HG02571 (cell line): ENCODE measurements at regions not wholly inside any gene's neighbourhood (a gene's known extent, or its start where the extent isn't known, plus 50 kb on each side); places are given as distances from the start of the nearest gene placed in this dataset.

Experiments used
- ATAC-seq: cut with Tn5 transposase; IDR thresholded peaks from one replicate; pipeline ENCODE4 v1.9.1; 2021; ENCODE audit warnings: mild to moderate bottlenecking, moderate library complexity; ENCODE audit not compliant: unreplicated experiment

DNA sequence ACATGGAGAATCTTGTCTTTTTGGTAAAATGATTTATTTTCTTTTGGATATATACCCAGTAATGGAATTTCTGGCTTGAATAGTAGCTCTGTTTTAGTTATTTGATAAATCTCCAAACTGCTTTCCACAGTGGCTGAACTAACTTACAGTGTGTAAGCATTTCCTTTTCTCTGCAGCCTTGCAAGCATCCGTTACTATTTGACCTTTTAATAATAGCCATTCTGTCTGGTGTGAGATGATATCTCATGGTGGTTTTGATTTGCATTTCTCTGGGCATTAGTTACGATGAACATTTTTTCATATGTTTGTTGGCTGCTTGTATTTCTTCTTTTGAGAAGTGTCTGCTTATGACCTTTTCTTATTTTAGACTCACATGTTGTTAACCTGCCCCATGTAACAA is 190.2 kb downstream of the GALR1 start:
- no peak for ATAC-seq

DNA sequence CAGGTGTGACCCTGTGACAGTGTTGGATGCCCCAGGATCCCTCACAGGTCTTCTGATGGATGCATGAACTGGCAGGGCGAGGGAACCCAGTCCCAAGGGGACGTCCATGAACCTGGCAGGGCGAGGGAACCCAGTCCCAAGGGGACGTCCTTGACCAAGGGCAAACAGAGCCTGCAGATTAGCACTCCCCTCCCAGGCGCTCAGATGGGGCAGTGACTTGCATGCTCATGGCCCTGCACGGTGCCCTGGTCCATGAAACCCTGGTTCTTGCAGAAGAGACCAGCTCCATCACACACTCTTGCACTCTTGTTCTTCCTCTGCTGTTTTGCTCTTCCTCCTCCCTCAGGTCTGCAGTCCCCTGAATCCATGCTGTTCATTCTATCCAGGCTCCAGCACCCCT is 192.7 kb downstream of the GALR1 start:
- no peak for ATAC-seq

DNA sequence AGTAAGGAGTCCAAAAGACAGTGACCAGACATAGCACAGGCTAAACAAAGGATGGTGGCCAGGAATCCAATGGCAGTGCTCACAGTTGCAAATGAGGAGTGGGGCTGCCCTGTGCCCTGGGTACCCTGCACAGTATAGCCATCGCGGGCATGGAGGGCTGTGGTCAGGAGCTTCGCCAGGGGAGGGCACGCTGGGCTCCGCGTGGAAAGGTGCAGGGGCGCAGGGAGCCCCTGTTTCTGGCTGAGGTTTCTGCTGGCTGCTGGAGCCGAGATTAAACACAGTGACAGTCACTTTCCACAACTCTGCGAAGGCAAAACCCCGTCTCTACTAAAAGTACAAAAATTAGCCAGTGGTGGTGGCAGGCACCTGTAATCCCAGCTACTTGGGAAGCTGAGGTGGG is 194.7 kb downstream of the GALR1 start:
- ATAC-seq, result no peak

DNA sequence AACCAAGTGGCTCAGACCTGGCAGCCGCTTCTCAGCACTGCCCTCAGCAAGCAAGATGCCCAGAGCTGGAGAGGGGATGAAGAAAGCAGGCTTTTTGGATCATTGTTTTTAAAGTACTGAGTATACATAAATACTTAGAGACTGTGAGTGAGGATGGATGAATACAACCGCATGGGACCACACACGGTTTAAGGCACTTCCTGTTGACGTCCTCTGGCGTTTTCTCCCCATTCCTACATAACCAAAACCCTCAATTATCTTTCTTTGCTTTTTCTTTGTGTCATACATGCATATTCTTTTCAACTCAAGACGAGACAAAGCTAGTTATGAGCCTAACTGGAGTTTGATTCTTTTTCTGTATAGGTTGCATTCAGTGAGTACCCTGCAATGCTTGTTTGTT is 198.4 kb downstream of the GALR1 start:
- ATAC-seq, result no peak

DNA sequence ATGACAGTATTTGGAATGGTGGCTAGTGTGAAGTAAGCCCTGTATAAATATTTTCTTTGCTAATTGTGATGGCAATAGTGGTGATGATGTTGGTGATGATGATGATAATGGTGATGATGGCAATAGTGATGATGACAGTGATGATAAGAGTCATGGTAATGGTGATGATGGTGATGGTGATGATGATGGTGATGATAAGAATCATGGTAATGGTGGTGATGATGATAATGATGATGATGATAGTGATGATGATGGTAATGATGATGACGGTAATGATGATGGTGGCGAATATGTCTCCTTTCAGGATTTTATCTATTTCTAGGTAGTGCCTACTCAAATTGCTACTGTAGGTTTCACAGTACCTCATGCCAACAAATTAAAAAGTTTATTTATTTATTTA is 205.4 kb downstream of the GALR1 start:
- no peak for ATAC-seq

DNA sequence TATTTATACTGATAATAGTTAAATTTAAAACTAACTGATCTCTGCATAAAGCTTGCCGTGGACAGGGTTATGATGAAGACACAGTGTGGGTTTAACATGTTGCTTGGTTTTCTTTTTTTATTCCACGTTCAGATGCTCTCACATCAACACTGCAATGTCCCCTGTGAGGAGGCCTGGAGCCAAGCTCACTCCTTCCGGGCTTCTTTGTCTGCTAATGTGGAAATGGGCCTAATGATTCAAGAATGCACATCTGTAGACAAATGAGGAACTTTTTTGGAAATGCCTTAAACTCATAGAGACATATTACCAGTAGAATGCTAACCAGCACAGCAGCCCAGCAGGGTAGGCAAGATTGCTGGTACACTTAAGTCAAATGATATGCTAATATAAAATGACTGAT is 208.0 kb downstream of the GALR1 start:
- ATAC-seq, result no peak

DNA sequence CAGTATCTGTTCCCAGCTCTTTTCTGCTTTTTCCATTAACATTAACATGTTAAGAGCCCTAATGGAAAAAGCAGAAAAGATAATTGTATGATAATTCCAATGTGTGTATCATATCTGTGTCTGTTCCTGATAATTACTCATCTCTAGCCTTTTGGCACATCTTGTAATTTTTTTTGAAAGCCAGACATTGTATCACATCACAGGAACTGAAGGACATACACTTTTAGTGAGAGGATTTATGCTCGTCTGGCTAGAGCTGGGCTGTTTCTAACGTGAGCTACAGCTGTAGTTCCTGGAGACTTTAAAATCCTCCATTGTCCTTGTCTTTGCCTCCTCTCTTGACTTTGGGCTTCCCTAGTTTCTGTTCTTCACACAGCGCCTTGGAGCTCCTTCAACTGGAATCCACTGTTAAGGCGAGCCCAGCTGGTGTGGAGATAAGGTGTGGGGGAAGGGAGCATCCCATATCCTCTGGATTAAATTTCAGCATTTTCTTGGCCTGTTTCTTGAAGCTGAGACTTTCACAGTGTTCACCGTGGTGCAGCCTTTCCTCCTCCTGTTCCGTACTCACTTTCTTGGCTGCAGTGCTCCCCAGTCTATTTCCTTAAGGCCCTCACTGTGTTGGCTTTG is 211.5 kb downstream of the GALR1 start:
- no peak for ATAC-seq

DNA sequence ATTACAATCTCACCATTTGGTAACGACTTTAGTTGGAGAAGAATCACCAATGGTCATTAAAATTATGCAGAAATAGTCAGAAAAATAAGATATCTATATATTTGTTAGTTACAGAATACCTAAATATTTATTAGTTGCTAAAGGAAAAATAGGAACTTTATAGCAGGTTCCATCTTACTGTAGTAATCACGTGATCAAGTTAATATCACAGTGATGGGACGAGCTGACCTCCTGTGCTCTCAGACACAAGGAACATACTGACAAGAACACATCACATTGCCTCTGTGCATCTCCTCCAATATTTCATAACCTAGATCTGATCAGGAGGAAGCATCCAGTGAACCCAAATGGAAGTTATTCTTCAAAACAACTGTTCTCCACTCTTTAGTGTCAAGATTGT is 215.3 kb downstream of the GALR1 start:
- no peak for ATAC-seq

DNA sequence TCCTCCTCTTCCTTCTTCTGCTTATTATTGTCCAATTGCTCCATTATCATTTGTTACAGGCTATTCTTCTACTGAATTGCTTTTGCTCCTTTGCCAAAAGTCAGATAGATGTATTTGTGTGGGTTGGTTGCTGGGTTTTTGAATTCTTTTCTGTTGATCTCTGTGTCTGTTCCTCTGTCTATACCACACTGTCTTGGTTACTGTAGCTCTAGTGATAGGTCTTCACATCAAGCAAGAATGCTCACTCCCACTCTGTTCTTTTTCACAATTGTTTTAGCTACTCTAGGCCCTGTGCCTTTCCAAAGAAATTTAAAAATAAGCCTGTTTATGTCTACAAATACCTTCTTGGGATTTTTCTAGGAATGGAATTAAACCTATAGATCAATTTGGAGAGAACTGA is 217.2 kb downstream of the GALR1 start:
- ATAC-seq, result no peak

DNA sequence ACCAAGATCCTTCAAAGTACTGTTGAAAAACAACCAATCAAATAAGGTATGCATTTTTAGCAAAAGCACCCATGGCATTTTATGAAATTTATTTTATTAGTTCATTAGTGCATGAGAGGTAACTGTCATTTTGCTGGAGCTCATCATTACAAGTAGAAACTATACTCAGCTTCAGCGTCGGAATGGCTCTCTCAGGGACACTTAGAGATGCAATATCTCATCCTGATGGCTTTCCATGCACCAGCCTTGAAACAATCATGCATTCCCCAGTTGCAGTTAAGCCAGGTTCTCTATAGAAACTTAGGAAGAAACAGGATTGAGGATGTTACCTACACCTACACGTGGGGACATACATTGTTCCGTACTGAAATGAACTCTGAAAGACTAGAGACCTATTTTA is 219.5 kb downstream of the GALR1 start:
- ATAC-seq, result no peak

DNA sequence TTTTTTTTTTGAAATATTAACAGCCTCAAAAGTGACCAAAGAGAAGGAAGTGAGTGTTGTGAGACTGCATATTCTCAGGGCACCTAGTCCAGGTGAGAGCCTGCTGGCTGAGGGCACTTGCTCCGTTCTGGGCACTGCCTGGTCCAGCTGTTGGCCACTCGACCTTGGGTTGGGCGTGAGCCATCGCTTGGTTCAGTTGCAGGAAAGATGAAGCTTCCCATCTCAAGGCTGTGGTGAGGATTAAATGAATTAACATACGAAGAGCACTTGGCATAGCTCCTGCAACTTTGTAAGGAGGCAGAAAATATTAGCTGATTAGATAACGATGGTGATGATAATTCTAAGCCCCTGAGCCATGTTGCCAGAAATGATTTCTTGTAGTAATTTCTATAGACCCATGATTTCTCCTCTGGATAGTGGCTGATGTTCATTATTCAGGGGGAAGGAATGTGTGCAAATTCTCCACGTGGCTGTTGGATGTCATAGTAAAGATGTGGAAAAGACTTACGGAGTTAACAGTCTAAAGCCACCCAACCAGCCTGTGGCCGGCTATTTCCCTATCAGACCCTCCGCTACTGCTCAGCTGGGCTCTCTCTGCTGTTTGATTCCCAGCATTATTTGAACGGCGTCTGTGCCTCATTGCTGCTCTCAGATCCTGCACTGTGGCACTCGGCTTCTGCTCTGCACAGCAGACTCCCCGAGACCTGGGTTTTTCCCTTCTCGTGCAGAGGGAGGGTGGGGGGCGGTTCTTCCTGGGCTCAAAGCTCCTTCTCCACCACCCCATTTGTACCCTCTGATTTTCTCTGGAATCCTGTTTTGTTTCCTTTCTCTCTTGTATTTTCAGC is 221.1 kb downstream of the GALR1 start:
- ATAC-seq, result no peak

DNA sequence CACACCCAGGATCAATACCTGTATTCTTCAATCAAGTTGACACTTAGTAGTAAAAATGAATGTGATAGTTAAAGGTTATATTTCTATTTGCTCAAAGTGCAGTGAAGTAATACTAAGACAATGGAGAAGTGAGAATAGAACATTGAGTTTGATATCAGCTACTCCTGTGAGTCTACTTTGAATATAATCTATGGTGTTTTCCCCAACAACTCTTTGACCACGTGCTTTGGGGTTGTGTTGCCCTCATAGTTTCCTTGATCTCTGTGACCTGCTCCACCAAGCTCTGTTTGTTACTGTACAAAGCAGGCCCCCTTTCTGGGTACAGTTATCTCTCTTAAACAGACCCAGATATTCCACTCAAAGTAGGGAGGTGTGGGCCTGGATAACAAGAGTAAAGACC is 222.9 kb downstream of the GALR1 start:
- no peak for ATAC-seq

DNA sequence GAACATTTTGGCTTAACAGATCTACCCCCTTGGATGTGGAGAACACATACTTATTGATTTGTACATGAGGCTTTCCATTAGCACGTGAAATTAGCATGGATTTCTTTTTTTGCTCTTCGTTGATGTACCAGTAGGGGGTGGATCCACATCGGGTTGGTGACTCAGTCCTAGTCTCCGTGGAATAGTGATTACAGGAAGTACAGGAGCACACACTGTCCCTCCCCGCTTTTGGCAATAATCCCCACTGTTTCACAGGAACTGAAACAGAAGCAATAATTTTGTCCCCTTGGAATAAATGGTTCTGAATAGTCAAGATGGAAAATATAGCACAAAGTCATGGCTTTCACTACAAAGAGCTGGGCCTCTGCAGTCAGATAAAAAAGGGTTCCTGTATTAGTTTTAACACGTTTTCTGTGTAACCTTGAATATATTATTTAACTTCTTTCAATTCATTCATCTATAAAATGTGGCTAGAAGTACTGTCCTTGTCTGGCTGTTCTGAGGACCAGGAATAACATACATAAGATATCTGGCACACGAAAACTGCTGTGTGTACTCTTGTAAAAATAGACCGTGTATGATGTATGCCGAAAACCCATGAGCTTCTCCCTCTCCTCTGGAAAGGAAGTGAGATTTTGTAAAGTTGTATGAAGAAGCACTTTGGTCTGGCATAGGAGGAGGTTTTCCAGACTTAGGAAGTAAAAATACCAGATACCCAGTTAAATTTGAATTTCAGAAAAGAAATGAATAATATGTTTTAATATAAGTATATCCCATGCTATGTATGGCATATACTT is 229.2 kb downstream of the GALR1 start:
- ATAC-seq, result no peak

DNA sequence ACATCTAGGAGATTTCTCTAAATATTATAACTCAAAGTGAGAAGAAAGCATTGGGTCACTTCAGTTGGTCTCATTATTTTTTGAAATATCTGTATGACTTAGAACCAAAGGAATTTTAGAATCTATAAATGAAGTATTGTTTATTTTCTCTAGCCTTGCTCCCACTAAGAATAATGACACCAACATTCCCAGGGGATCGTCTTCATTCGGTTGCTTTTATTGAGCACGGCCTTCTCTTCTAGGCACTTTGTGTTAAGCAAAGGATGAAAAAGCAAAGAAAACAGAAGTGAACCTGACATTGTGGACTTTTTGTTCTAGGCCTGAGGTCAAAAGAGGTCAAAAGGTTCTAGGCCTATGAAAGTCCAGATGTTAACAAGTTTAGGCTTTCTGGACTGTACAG is 231.9 kb downstream of the GALR1 start:
- no peak for ATAC-seq

DNA sequence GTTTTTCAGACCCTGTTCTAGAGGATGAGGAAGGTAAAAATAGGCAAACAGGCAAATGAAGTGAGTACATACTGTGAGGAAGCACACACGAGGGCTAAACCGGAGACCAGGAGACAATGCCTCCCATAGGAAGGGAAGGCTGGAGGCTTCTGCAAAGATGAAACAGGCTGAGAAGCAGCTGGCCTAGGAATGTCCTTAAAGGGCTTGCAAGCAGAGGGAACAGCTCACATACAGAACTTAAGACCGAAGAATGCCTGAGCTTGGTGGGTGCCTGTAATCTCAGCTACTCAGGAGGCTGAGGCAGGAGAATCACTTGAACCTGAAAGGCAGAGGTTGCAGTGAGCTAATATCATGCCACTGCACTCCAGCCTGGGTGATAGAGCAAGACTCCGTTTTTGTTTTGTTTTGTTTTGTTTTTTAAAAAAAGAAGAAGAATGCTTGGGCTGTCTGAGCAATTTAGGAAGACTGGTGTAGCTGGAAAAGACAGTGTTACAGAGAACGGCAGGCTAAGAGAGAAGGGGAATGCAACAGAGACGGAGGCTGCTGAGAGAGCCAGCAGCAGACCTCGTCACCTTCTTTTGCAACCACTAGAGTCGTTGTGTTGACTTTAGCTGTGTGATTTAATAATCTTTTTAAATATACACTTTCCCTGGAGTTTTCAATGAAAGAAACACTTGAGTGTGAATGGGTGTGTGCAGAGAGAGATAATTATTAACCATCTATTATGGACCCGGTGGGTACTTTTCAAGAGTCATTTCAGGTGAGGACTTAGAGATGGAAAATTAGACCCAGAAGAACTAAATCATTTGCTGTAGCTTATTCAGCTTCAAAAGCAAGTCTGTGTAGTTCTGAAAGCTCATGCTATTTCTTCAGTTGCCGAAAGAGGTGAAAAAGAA is 232.8 kb downstream of the GALR1 start:
- no peak for ATAC-seq

DNA sequence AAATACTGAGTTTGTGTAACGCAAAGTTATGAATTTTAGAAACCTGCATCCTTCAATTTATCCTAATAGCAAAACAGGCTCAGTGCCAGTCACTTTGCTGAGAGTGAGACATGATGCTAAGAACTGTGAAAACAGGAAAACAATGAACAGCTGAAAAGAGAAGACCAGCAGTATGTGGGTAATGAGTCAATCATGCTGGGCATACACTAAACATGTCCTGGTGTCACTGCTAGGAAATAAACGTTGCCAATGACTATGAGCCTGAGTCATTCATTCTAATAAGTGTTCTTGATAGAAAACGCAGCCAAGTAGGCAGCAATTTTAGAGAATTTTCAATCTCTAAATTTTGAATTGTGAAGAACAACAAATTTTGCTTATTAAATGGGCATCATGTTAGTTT is 237.3 kb downstream of the GALR1 start:
- ATAC-seq, result no peak

DNA sequence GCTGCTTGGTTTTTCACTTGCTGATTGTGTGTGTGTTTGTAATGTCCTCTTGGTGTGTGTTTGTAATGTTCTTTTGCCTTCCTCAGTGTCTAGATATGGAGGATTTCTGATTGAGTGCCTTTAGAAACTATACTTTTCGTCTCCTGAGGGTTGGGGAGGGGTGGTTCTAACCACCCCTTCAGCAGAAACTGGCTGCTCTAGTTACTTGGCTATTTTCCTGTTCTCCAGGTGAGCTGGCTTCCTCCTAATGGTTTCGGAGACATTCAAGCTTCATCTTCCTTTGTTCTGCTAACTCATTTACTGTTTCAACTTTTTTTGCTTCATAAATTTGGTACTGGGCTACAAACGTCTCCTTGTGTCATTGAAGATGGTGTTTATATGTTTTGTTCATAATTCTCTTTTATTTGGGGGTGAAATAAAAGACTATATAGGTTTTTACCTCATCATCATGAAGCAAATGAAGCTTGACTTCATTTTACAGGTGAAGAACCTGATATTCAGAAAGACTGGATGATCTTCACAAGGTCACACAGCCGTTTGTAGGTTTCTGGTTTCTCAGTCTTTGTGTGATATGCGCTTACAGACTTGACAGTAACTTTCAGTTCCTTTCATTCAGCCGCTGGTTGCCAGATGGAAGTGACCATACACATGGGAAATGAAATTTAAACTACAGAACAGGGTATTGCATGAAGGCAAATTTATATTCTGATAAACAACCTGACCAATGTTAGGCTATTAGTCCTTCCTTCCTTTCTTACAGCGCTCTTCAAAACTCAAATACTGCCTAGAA is 238.5 kb downstream of the GALR1 start:
- no peak for ATAC-seq

DNA sequence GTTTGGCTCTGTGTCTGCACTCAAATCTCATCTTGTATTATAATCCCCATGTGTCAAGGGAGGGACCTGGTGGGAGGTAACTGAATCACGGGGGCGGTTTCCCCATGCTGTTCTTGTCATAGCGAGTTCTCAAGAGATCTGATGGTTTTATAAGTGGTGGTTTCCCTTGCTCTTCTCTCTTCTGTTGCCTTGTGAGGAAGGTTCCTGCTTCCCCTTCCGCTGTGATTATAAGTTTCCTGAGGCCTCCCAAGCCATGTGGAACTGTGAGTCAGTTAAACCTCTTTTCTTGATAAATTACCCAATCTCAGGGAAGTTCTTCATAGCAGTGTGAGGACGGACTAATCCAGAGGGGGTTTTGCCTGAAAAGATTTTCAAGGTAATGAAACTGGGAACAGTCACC is 245.4 kb downstream of the GALR1 start:
- no peak for ATAC-seq

DNA sequence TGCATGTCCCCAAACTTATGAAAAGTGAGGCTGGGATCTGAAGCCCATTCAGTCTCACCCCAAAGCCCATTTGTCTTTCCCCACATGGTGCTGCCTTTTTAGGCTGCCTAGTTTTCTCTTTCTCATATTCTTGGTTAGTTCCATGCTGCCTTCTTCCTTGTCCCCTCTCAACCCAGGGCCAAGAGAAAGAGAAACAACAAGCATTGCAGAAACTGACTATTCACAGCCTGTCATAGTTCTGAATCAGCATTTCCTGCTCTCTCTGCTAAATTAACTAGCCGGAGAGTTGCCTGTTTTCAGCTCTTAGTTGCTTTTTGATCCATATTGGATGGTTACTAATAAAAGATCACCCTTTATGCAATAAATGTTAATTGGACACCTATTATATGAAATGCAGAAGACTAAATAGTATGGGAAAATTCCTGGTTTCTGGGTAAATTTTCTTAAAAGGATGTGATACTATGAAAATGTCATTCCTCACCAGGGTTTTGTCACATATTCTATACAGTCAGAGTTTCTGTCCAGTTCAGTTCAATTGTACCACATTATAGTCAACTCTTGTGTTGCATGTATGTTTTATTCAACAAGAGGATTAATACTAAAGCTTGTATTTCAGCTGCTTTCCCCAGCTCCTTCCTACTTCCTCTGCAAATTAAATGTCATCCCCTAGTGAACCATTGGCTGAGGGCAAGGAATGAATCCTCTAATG is 246.5 kb downstream of the GALR1 start:
- ATAC-seq, result no peak

DNA sequence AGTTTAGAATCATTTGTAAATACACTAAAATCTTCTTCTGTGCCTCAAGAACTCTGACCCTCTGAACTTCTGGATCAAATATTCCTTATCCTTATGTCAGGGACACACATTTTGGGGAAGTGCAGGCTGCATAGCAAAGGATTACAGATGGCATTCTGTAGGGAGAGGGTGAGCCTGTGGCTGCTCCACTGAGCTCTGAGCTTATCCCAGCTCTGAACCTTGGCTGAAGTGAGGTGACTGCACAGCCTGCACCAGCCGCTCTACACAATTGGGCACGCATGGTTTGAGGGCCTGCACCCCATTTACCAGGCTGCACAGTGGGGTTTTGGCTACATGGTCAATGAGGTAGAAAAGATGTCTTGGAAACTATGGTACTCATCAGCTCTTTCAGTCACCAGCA is 251.6 kb downstream of the GALR1 start:
- ATAC-seq, result no peak
